ENCODE measurements at regions not wholly inside any gene's neighbourhood (a gene's known extent, or its start where the extent isn't known, plus 50 kb on each side); places are given as distances from the start of the nearest gene placed in this dataset.

GRCh38 chr5:135196483-135196882 lies 162.5 kb upstream of the PITX1 start:
- DNase-seq (ENCODE audit: low spot score) (no peak), ATAC-seq (ENCODE audit: low FRiP score) (no peak)
- TF ChIP-seq CTCF (IDR thresholded peaks at IDR 0.05): no peak

- DNase-seq (ENCODE audit: low spot score) (no peak), ATAC-seq (ENCODE audit: low FRiP score) (no peak)
- TF ChIP-seq CTCF (IDR thresholded peaks at IDR 0.05): no peak
Observed at GRCh38 chr5:135195270-135195608, 161.2 kb upstream of the PITX1 start.

GRCh38 chr5:135194573-135195269 lies 160.7 kb upstream of the PITX1 start:
- no peak for DNase-seq (ENCODE audit: low spot score)
- no peak for TF ChIP-seq CTCF (IDR thresholded peaks at IDR 0.05)
- ATAC-seq (ENCODE audit: low FRiP score): peak; percentile 68

GRCh38 chr5:135194126-135194488 lies 160.1 kb upstream of the PITX1 start:
- no peak for TF ChIP-seq CTCF (IDR thresholded peaks at IDR 0.05)
- DNase-seq (ENCODE audit: low spot score) (no peak), ATAC-seq (ENCODE audit: low FRiP score) (no peak)

GRCh38 chr5:135193213-135194125 lies 159.4 kb upstream of the PITX1 start:
- no peak for DNase-seq (ENCODE audit: low spot score)
- TF ChIP-seq CTCF (IDR thresholded peaks at IDR 0.05): no peak
- no peak for ATAC-seq (ENCODE audit: low FRiP score)

DNA sequence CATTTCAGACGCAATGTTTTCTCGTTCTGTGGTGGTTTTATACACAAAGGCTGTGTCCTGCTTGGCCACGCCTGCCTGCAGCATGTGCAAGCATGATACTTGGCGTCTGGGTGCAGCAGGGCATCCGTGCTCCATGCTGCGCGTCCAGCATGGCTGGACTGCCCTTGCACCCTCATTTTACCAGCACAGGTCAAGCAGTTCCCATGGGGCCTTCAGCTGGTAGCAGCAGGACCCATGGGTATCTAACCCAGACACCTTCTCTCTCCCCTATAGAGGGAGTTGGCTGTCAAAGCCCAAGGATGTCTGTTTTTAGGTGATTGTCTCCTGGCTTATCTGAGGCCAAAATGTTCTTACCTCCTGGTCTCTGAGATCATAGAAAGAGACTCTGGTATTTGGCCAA lies 158.3 kb upstream of the PITX1 start:
- no peak for DNase-seq (ENCODE audit: low spot score)
- TF ChIP-seq CTCF (IDR thresholded peaks at IDR 0.05): no peak

More for the DNA sequence above, 158.3 kb upstream of the PITX1 start:
- ATAC-seq (ENCODE audit: low FRiP score): no peak

Measured in omental fat pad (tissue), 3 donors.